ENCODE measurements at regions not wholly inside any gene's neighbourhood (a gene's known extent, or its start where the extent isn't known, plus 50 kb on each side); places are given as distances from the start of the nearest gene placed in this dataset.

- DNase-seq = no peak
Measured at GRCh38 chr10:4064489-4064888, 279.5 kb upstream of the KLF6 start.

DNA sequence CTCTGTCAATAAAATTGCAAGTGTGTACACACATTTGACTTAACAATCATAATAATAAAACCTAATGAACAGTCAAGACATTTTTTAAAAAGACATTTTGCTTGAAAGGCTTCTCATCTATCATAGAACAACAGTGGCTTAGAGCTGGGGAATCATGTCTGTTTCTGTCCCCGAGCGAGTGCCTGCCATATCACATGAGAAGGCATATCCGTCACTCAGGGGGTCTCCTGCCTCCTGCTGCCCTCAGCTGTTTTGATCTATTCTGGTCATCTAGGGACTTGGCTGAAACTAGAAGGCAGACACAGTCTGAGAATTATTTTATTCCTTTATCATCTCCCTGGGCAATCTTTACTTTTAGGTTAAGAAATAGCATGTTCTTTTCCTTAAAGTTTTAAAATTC, 278.7 kb upstream of the KLF6 start:
- no peak for DNase-seq

- DNase-seq = no peak
Measured at GRCh38 chr10:4062751-4063150, 277.7 kb upstream of the KLF6 start.

- no peak for DNase-seq
Measured at GRCh38 chr10:4062072-4062471, 277.1 kb upstream of the KLF6 start.

DNA sequence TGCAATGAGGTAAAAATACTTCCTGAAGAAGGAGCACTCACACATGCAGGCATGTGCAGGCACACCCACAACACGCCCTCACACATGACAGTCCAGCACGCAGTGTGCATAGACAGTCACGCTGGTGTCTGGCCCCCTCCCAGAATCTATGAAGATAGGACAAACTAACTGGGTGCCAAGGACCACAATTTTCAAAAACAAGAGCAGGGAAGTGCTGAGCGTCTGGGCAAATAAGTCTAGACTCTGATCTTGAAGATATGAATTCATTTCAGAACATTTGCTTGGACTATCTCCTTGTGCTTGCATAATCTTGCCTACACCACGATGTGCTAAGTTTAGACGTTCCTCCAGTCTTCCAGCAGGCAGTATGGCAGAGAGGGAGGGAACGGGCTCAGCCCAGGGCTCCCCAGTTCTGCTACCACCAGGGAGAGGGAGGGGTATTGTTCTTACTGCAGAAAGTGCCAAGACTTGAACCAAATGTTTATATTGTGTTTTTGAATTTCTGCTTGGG, 276.5 kb upstream of the KLF6 start:
- DNase-seq = no peak

DNA sequence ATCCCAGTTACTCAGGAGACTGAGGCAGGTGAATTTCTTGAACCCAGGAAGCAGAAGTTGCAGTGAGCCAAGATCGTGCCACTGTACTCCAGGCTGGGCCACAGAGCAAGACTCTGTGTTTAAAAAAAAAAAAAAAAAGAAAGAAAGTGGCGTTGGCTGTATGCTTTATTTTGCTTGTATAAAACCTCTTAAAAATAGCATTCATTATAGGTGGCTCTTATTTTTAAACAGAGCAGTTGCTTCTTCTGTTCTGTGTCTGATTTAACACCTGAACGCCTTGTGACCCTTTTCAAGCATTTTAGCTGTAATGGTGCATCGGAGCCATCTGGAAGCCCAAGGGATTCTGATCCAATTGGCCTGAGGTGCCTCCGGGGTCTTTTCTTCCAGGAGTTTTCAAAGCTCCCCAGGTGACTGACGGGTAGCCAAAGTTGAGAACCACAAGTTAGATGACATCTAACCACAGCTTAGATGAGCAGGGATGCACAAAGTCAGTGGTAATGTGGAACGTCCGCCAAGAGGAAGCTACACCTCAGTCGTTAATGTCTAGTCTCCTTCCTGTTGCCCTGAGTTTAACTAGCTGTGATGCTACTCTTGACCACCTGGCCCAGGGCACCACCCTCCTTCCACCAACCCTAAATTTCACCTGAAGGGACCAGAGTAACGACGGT, 274.6 kb upstream of the KLF6 start:
- DNase-seq = no peak

- no peak for DNase-seq
Measured at GRCh38 chr10:4058514-4059029, 273.6 kb upstream of the KLF6 start.

DNA sequence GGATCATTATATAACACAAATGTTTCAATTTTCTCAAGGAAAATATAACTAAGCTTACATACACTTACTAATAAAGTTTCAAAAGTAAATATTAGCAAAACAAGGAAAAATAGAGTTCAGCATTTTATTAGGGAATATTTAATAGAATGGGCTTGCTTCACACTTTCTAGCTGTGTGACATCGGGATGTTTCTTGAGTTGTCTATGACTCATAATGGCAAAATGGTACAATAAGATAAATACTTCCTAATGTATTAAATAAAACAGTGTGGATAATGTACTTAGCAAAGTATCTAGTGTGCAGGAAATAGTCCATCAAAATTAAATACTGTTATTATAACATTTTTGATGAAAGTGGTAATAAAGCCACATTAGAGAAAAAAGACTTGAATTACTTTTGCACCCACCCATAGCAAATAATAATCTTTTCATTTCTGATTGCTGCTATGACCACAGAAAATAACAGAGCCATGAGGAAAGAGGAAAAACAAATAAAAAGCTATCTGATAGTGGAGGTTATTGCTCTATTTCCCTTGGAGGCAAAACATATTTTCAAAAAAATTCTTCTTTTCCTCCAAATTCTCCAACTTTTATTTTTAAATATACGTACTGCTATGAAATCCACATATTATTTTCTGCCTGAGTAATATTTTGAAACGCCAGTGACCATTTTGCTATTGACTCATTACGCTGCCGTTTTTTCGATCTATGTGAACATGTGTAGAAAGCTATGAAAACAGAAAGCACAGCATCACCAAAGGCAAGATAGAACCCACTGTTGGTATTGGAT, 272.9 kb upstream of the KLF6 start:
- no peak for DNase-seq

DNA sequence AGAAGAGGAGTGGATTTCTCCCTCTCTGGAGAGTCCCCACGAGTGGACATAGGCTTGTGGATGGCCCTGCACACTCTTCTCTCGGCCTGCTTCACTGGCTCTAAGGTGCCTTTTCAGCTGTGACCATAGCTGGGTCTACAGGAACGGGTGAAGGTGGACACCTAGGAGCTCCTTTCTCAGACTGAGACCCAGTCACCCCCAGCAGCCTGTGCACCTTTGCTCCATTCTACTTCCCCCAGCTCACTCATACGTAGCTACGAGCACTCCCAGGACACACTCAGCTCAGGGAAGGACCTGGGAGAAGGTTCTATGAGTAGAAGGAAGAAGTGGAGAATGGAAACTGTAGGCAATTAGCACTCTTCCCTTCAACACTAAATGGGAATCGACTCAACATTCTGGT, 272.0 kb upstream of the KLF6 start:
- DNase-seq = no peak

- DNase-seq = no peak
Measured at GRCh38 chr10:4054656-4055435, 269.8 kb upstream of the KLF6 start.

- DNase-seq = no peak
Measured at GRCh38 chr10:4053940-4054339, 268.9 kb upstream of the KLF6 start.

DNA sequence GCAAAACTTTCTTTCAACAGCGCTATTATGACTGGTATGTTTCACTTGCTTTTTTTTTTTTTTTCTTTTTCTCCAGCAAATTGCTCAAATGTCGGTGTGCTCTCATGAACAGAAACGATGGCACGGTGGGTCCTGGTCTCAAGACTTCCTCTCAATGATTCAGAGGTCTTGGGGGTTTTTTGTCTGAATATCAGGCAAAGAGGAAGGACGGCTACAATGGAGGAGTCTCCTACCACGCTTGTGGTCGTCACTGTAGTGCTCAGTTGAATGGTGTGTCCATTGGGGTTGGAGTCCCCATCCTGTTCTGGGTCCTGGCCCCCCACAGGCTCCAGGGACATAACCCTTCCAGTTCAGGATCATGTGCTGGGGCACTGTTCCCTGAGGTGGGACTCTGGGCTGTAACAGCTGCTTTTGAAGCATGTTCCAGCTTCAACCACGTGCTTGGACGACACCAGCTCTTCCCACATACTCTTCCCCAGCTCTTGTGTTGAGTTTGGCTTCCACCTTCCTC, 266.7 kb upstream of the KLF6 start:
- DNase-seq = no peak

DNA sequence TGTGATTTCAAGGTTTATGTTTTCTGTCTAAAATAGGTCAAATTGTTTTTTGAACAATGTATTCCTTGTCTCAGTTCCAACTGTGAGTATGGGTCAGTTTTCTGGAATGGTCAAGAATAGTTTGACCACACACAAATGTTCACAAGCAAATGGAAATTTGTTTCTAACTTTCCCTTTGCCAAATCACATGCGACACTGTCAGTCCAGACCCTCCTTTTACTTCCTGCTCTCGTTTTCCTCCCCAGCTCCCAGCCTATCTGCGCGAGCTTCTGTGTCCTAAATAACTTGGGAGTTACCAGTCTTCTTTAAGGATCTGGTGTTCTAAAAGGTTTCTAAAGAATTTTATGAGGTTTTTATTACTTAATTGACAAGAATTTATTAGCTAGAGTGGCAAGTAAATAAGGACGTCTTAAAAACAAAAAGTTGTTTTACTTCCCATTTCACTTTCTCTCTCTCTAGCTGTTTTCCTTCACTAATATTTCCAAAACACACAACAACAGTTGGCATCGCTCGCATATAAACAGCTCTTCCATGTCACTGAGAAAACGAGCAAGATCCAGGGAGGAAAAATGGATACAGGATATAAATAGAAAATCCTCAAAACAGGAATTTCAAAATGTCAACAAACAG, 266.1 kb upstream of the KLF6 start:
- DNase-seq = no peak

- no peak for DNase-seq
Measured at GRCh38 chr10:4050061-4050460, 265.1 kb upstream of the KLF6 start.

DNA sequence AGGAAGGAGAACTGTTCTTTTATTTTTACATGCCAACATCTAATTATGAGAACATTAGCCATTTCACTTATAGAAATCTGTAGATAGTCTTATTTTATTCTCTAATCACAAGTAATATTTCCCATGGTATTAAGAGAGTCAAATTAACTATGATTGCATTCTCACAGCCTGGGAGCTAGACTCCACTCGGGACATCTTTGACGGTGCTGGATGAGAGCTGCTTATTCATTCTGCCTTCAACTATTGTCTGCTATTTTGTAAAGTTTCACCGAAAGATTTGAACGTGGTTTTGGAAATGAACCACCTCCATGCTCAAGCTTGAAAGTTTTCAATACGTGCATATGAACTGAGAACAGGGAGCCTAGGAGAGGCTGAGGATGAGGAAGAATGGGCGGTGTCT, 264.3 kb upstream of the KLF6 start:
- no peak for DNase-seq

DNA sequence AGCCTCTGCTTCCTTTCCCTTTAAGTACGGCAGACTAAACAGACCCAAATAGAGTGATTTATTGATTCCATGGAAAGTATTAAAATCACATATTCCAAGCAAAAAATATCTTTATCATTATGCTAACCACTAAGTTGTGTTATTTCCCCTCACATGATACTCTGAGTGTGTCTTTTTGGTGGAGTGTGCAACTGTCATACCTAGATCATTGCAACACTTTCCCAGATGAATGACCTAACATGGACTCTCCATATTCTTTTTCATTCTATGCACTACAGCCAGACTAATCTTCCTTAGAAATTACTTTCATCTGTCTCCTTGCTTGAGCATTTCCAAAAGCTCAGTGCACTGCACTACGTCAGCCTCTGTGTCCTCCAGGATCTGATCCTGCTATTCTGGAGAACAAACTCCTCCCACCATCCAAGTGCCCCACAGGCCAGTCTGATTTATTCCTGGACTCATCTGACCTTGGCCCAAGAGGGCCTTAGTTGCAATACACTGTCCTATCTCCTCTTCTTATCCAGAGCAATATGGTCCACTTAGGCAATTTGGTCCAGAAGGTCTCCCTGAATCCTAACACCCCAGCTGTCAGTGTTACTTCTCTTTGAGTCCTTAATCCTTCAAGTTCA, 263.3 kb upstream of the KLF6 start:
- DNase-seq = no peak

GRCh38 chr10:4046712-4047354, 261.8 kb upstream of the KLF6 start:
- DNase-seq = no peak

GRCh38 chr10:4046030-4046429, 261.0 kb upstream of the KLF6 start:
- DNase-seq = no peak

GRCh38 chr10:4043897-4044665, 259.1 kb upstream of the KLF6 start:
- no peak for DNase-seq

GRCh38 chr10:4041635-4042034, 256.6 kb upstream of the KLF6 start:
- DNase-seq = no peak

DNA sequence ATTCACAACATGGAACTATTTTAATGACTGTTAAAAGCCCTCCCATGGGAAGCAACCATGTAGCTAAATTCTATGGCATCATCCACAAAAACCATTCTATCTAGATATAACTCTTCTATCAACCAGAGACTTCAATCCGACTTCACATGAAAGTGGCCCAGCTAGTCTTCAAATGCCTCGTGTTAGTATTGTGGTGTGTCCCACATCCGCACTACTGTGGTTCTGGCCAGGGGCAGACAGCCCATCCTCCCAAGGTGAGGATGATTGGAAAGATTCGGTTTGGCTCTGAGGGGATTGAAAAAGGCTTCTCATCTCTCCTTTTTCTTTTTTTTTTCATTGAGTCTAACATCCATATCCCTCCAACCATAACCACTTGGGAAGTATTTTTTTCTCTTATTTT, 253.0 kb upstream of the KLF6 start:
- DNase-seq = no peak

Data from stimulated activated CD8-positive, alpha-beta memory T cell treated with anti-CD3 and anti-CD28 coated beads, Interleukin-4, amount 100 ng/mL, for 48 hours (primary cell).